ENCODE measurements at regions not wholly inside any gene's neighbourhood (a gene's known extent, or its start where the extent isn't known, plus 50 kb on each side); places are given as distances from the start of the nearest gene placed in this dataset.

DNA sequence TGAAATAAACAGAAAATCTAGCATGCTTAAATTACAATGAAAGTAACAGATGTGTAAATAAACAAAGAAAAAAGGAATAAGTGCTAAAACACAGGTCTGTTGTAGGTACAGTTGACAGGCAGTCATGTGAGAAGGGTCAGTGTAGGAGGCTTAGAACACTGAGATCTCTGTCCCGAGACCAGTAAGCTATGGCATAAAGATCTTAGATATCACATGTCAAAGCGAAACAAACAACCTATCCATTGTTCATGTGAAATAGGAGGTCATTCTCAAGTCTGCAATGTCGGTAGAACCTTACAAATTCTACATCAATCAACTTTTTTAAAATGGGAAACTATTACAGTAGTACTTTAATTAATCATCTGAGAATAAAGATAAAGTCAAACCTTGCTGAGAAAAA lies 428.9 kb upstream of the ADGRL2 start:
- no peaks in the 10 kb centered on the region for H3K9me3 ChIP-seq
- H3K36me3 ChIP-seq (ENCODE audit: low read depth, missing control alignments), result no peaks in the 10 kb centered on the region
- H3K27me3 ChIP-seq, result no peaks in the 10 kb centered on the region
- no peaks in the 10 kb centered on the region for H3K4me1 ChIP-seq
- TF ChIP-seq POLR2A (IDR thresholded peaks at IDR 0.05) (no peak), CTCF (IDR thresholded peaks at IDR 0.05) (no peak)
- intact Hi-C loops (cut with DNase I; ENCODE audit: low total_unique reads), result no loop called here
- WGBS, 2 donors, result 55 to 78% methylated on average over 3 of the region's 3 CpGs
- H3K4me3 ChIP-seq, result no peak overlapping the region
- DNase-seq, result no peak
- no peak overlapping the region for H3K27ac ChIP-seq

GRCh38 chr1:81369833-81370232 lies 430.9 kb upstream of the ADGRL2 start:
- TF ChIP-seq CTCF (IDR thresholded peaks at IDR 0.05) (no peak), POLR2A (IDR thresholded peaks at IDR 0.05) (no peak)
- no peaks in the 10 kb centered on the region for H3K9me3 ChIP-seq
- H3K36me3 ChIP-seq (ENCODE audit: low read depth, missing control alignments), result no peaks in the 10 kb centered on the region
- no peaks in the 10 kb centered on the region for H3K4me1 ChIP-seq
- intact Hi-C loops (cut with DNase I; ENCODE audit: low total_unique reads), result no loop called here
- no peak for DNase-seq
- no peak overlapping the region for H3K4me3 ChIP-seq
- no peak overlapping the region for H3K27ac ChIP-seq
- no peaks in the 10 kb centered on the region for H3K27me3 ChIP-seq

DNA sequence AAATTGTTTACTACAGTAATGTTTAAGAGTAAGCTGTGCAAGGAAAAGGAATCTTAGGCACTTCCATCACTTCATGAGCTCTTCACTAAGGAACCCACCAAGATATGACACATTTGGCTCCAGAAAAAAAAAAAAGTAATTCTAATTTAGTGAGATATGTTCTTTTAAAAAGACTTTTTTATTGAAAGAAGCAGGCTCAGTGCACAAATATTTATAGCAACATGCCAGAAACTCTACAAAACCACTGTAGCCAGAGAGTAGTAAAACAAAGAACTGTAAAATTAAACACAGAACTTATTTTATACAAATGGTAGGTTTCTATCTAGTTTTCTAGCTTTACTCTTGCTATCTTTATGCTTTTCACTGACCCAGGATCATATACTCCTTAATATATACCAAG lies 434.6 kb upstream of the ADGRL2 start:
- Histone ChIP-seq H3K36me3 (ENCODE audit: low read depth, missing control alignments) (no peaks in the 10 kb centered on the region), H3K4me1 (no peaks in the 10 kb centered on the region), H3K27me3 (no peaks in the 10 kb centered on the region), H3K9me3 (no peaks in the 10 kb centered on the region), H3K4me3 (no peak overlapping the region), H3K27ac (no peak overlapping the region)
- intact Hi-C loops (cut with DNase I; ENCODE audit: low total_unique reads), result no loop called here
- no peak for TF ChIP-seq CTCF (IDR thresholded peaks at IDR 0.05)
- no peak for TF ChIP-seq POLR2A (IDR thresholded peaks at IDR 0.05)
- no peak for DNase-seq

GRCh38 chr1:81364088-81364487 lies 436.6 kb upstream of the ADGRL2 start:
- no peak for DNase-seq
- Histone ChIP-seq H3K27ac (no peak overlapping the region), H3K9me3 (no peaks in the 10 kb centered on the region), H3K4me3 (no peak overlapping the region), H3K27me3 (no peaks in the 10 kb centered on the region), H3K36me3 (ENCODE audit: low read depth, missing control alignments) (no peaks in the 10 kb centered on the region), H3K4me1 (no peaks in the 10 kb centered on the region)
- TF ChIP-seq POLR2A (IDR thresholded peaks at IDR 0.05), result no peak
- no peak for TF ChIP-seq CTCF (IDR thresholded peaks at IDR 0.05)
- intact Hi-C loops (cut with DNase I; ENCODE audit: low total_unique reads), result no loop called here
- 94 to 100% methylated on average over 1 of the region's 1 CpG for WGBS, 2 donors

DNA sequence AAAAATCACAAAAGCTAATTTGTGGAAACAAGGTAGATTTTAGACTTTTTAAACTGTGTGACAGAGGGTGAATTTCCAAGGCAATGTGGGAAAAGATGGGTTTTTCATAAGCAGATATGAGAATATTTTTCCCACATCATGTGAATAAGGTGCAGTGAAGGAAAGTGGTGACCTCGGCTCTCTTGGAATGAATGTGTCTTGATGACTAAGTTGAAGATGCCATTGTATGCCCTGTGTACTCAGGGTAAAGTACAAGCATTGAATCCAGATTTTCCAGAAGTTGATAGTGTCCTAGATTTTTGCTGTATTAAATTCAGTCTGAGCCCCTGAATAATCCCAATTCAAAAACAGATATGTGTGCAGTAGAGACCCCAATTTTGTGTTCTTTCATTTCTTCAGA lies 442.6 kb upstream of the ADGRL2 start:
- H3K27ac ChIP-seq, result no peak overlapping the region
- TF ChIP-seq CTCF (IDR thresholded peaks at IDR 0.05) (no peak), POLR2A (IDR thresholded peaks at IDR 0.05) (no peak)
- H3K9me3 ChIP-seq, result no peaks in the 10 kb centered on the region
- no peaks in the 10 kb centered on the region for H3K36me3 ChIP-seq (ENCODE audit: low read depth, missing control alignments)
- intact Hi-C loops (cut with DNase I; ENCODE audit: low total_unique reads), result no loop called here
- DNase-seq, result no peak
- H3K27me3 ChIP-seq, result no peaks in the 10 kb centered on the region
- no peaks in the 10 kb centered on the region for H3K4me1 ChIP-seq
- 81 to 85% methylated on average over 1 of the region's 1 CpG for WGBS, 2 donors
- no peak overlapping the region for H3K4me3 ChIP-seq
